A549 (cell line): ENCODE measurements at regions not wholly inside any gene's neighbourhood (a gene's known extent, or its start where the extent isn't known, plus 50 kb on each side); places are given as distances from the start of the nearest gene placed in this dataset.
"Not testable (repeated sequence)": the region's sequence is repeated elsewhere in the genome, so short reads cannot be mapped to it uniquely, and the experiment has no call there.

Source experiments
- KDM5A ChIP-seq: fragments of 200-600 bp; sonication (generic); IDR thresholded peaks from 2 replicates; pipeline ENCODE4 v1.6.1; 2016; ENCODE audit warnings: antibody characterized with exemption, mild to moderate bottlenecking
- MAFK ChIP-seq: fragments of 450-650 bp; IDR thresholded peaks from 2 replicates; pipeline ENCODE4 v1.6.1; 2014; ENCODE audit not compliant: partially characterized antibody
- NFE2L2 ChIP-seq: fragments of 150-350 bp; conservative IDR thresholded peaks from 2 replicates; pipeline ENCODE4 v1.6.1; 2014; ENCODE audit warnings: low read length
- RAD21 ChIP-seq, 2 experiments: fragments of >200 bp in 1 of 2; sonication (Bioruptor Twin) in 1 of 2; formaldehyde crosslinking in 1 of 2; IDR thresholded peaks in 1 of 2; conservative IDR thresholded peaks in 1 of 2; 2 replicates in 1 of 2; 3 replicates in 1 of 2; pipeline ENCODE4 v1.6.1; 2012 to 2018; ENCODE audit warnings: inconsistent platforms in 1 of 2
- SMC3 ChIP-seq: fragments of >200 bp; sonication (Bioruptor Twin); formaldehyde crosslinking; IDR thresholded peaks from 3 replicates; pipeline ENCODE4 v1.6.1; 2018; ENCODE audit warnings: inconsistent platforms
- TF ChIP-seq, protein P1 (sequence below): fragments of >200 bp; sonication (Bioruptor Twin); formaldehyde crosslinking; IDR thresholded peaks from 3 replicates; pipeline ENCODE4 v1.5.1; 2016

DNA sequence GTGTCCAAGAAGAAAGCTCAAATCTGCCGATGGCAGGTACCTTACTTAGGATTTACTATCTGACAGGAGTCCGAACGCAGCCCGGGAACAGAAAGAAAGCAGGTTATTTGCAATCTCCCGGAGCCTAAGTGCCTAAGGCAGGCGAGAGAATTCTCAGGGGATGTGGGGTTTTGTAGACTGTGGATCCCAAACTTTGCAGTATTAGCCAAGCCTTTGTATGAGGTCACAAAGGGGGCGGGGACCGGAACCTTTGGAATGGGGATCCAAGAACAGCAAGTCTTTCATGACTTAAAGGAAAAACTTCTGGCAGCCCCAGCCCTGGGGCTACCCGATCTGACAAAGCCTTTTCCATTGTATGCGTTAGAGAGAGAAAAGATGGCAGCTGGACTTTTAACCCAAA is 80.6 kb upstream of the RUBCNL start:
- TF ChIP-seq, protein P1, sequence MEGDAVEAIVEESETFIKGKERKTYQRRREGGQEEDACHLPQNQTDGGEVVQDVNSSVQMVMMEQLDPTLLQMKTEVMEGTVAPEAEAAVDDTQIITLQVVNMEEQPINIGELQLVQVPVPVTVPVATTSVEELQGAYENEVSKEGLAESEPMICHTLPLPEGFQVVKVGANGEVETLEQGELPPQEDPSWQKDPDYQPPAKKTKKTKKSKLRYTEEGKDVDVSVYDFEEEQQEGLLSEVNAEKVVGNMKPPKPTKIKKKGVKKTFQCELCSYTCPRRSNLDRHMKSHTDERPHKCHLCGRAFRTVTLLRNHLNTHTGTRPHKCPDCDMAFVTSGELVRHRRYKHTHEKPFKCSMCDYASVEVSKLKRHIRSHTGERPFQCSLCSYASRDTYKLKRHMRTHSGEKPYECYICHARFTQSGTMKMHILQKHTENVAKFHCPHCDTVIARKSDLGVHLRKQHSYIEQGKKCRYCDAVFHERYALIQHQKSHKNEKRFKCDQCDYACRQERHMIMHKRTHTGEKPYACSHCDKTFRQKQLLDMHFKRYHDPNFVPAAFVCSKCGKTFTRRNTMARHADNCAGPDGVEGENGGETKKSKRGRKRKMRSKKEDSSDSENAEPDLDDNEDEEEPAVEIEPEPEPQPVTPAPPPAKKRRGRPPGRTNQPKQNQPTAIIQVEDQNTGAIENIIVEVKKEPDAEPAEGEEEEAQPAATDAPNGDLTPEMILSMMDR, result not testable (repeated sequence)
- not testable (repeated sequence) for TF ChIP-seq SMC3; KDM5A; RAD21 (conservative IDR thresholded peaks at IDR 0.05 in 1 of 2, IDR thresholded peaks at IDR 0.05 in 1 of 2); NFE2L2; MAFK
